ENCODE measurements at regions not wholly inside any gene's neighbourhood (a gene's known extent, or its start where the extent isn't known, plus 50 kb on each side); places are given as distances from the start of the nearest gene placed in this dataset.

- dilution Hi-C loops (cut with MboI; ENCODE audit: extremely low pct_ligation_motif_present, low sequenced_read_pairs) = no loop called here
- DNase-seq (ENCODE audit: low read depth, low spot score) (no peak), FAIRE-seq (no peak)
- no peaks in the 10 kb centered on the region for H3K27me3 ChIP-seq (ENCODE audit: control insufficient read depth, extremely low read depth, insufficient read depth, low read length)
- H3K9me1 ChIP-seq (ENCODE audit: control insufficient read depth, extremely low read depth, insufficient read depth, low read length) = no peaks in the 10 kb centered on the region
- no peak overlapping the region for H3K4me2 ChIP-seq (ENCODE audit: control insufficient read depth, extremely low read depth, insufficient read depth, low read depth, low read length)
- H3K4me3 ChIP-seq (ENCODE audit: control insufficient read depth in 2 of 3, extremely low read depth in 1 of 3, insufficient read depth in 2 of 3, low read depth in 1 of 3, low read length in 3 of 3) = no peak overlapping the region
- no peak for TF ChIP-seq EZH2 (IDR thresholded peaks at IDR 0.05; ENCODE audit: low read length)
- no peak for TF ChIP-seq CTCF (optimal IDR thresholded peaks at IDR 0.05 in 1 of 3, IDR thresholded peaks at IDR 0.05 in 1 of 3, conservative IDR thresholded peaks at IDR 0.05 in 1 of 3; ENCODE audit: extremely low read depth in 1 of 3, insufficient read depth in 2 of 3, low read length in 3 of 3)
- no peak overlapping the region for H3K9ac ChIP-seq (ENCODE audit: control insufficient read depth, extremely low read depth, insufficient read depth, low read length)
- peaks cover 3% of the 10 kb centered on the region for H3K4me1 ChIP-seq (ENCODE audit: control insufficient read depth, extremely low read depth, insufficient read depth, low read length)
- no peaks in the 10 kb centered on the region for H3K79me2 ChIP-seq (ENCODE audit: control insufficient read depth, insufficient read depth, low read length)
- no peak overlapping the region for H3K27ac ChIP-seq (ENCODE audit: control insufficient read depth, insufficient read depth, low read length)
- H3K9me3 ChIP-seq (ENCODE audit: control insufficient read depth, low read depth, low read length) = no peaks in the 10 kb centered on the region
- no peaks in the 10 kb centered on the region for H4K20me1 ChIP-seq (ENCODE audit: control insufficient read depth, extremely low read depth, insufficient read depth, low read length)
- H3K36me3 ChIP-seq (ENCODE audit: control insufficient read depth in 2 of 2, extremely low read depth in 1 of 2, insufficient read depth in 2 of 2, low read length in 2 of 2) = no peaks in the 10 kb centered on the region
- no peak overlapping the region for H2AFZ ChIP-seq (ENCODE audit: control insufficient read depth, low read length)
These were observed 549.1 kb upstream of the EPHA5 start for GRCh38 chr4:66219401-66219800.

- Histone ChIP-seq H3K27ac (ENCODE audit: control insufficient read depth, insufficient read depth, low read length) (no peak overlapping the region), H3K27me3 (ENCODE audit: control insufficient read depth, extremely low read depth, insufficient read depth, low read length) (no peaks in the 10 kb centered on the region), H2AFZ (ENCODE audit: control insufficient read depth, low read length) (no peak overlapping the region), H3K4me1 (ENCODE audit: control insufficient read depth, extremely low read depth, insufficient read depth, low read length) (peaks cover 3% of the 10 kb centered on the region), H4K20me1 (ENCODE audit: control insufficient read depth, extremely low read depth, insufficient read depth, low read length) (no peaks in the 10 kb centered on the region), H3K9me3 (ENCODE audit: control insufficient read depth, low read depth, low read length) (no peaks in the 10 kb centered on the region), H3K79me2 (ENCODE audit: control insufficient read depth, insufficient read depth, low read length) (no peaks in the 10 kb centered on the region), H3K9me1 (ENCODE audit: control insufficient read depth, extremely low read depth, insufficient read depth, low read length) (no peaks in the 10 kb centered on the region), H3K9ac (ENCODE audit: control insufficient read depth, extremely low read depth, insufficient read depth, low read length) (no peak overlapping the region), H3K4me3 (ENCODE audit: control insufficient read depth in 2 of 3, extremely low read depth in 1 of 3, insufficient read depth in 2 of 3, low read depth in 1 of 3, low read length in 3 of 3) (no peak overlapping the region), H3K4me2 (ENCODE audit: control insufficient read depth, extremely low read depth, insufficient read depth, low read depth, low read length) (no peak overlapping the region), H3K36me3 (ENCODE audit: control insufficient read depth in 2 of 2, extremely low read depth in 1 of 2, insufficient read depth in 2 of 2, low read length in 2 of 2) (no peaks in the 10 kb centered on the region)
- dilution Hi-C loops (cut with MboI; ENCODE audit: extremely low pct_ligation_motif_present, low sequenced_read_pairs) = no loop called here
- no peak for FAIRE-seq
- no peak for DNase-seq (ENCODE audit: low read depth, low spot score)
- TF ChIP-seq CTCF (optimal IDR thresholded peaks at IDR 0.05 in 1 of 3, IDR thresholded peaks at IDR 0.05 in 1 of 3, conservative IDR thresholded peaks at IDR 0.05 in 1 of 3; ENCODE audit: extremely low read depth in 1 of 3, insufficient read depth in 2 of 3, low read length in 3 of 3) = no peak
- TF ChIP-seq EZH2 (IDR thresholded peaks at IDR 0.05; ENCODE audit: low read length) = no peak
These were observed 546.0 kb upstream of the EPHA5 start for GRCh38 chr4:66216252-66216651.

Measured in keratinocyte (primary cell).